Stimulated activated effector memory CD8-positive, alpha-beta T cell treated with anti-CD3 and anti-CD28 coated beads, Interleukin-12 subunit alpha, Interleukin-12 subunit beta, amount 100 ng/mL, for 72 hours (primary cell): ENCODE measurements at regions not wholly inside any gene's neighbourhood (a gene's known extent, or its start where the extent isn't known, plus 50 kb on each side); places are given as distances from the start of the nearest gene placed in this dataset.

Experiments
- ATAC-seq: fragments of 150-1000 bp; cut with Tn5 transposase; 2 replicates; pipeline ENCODE4 v1.10.0; 2021
- DNase-seq, 2 donors: peaks; one replicate each; pipeline ENCODE4 v3.0.0; 2021 to 2022; ENCODE audit warnings: low spot score in 2 of 2
- H3K27ac Mint-ChIP-seq: one replicate; pipeline ENCODE4 v1.8.0; 2022; ENCODE audit warnings: mild to moderate bottlenecking, mixed read lengths
- H3K36me3 Mint-ChIP-seq: one replicate; pipeline ENCODE4 v1.8.0; 2022; ENCODE audit warnings: mild to moderate bottlenecking, mixed read lengths
- H3K4me1 Mint-ChIP-seq: one replicate; pipeline ENCODE4 v1.8.0; 2022; ENCODE audit warnings: mixed read lengths
- H3K4me3 Mint-ChIP-seq: one replicate; pipeline ENCODE4 v1.8.0; 2022; ENCODE audit warnings: mild to moderate bottlenecking, mixed read lengths
- H3K9me3 Mint-ChIP-seq: one replicate; pipeline ENCODE4 v1.8.0; 2022; ENCODE audit warnings: mixed read lengths

GRCh38 chr4:107122736-107123135, 86.6 kb upstream of the DKK2 start:
- no peak for ATAC-seq
- H3K4me3 Mint-ChIP-seq: no peak overlapping the region

GRCh38 chr4:107120661-107121060, 84.5 kb upstream of the DKK2 start:
- no peaks in the 10 kb centered on the region for H3K36me3 Mint-ChIP-seq
- peaks cover 3% of the 10 kb centered on the region for H3K9me3 Mint-ChIP-seq
- DNase-seq: no peak
- no peaks in the 10 kb centered on the region for H3K4me1 Mint-ChIP-seq
- H3K27ac Mint-ChIP-seq: no peak overlapping the region
- H3K4me3 Mint-ChIP-seq: no peak overlapping the region
- no peak for ATAC-seq

More at GRCh38 chr4:107122736-107123135, 86.6 kb upstream of the DKK2 start:
- no peak for DNase-seq
- H3K9me3 Mint-ChIP-seq: peaks cover 12% of the 10 kb centered on the region
- no peak overlapping the region for H3K27ac Mint-ChIP-seq
- no peaks in the 10 kb centered on the region for H3K4me1 Mint-ChIP-seq
- no peaks in the 10 kb centered on the region for H3K36me3 Mint-ChIP-seq

- no peaks in the 10 kb centered on the region for H3K36me3 Mint-ChIP-seq
- H3K4me1 Mint-ChIP-seq: no peaks in the 10 kb centered on the region
- no peaks in the 10 kb centered on the region for H3K9me3 Mint-ChIP-seq
- no peak for ATAC-seq
- no peak overlapping the region for H3K4me3 Mint-ChIP-seq
- H3K27ac Mint-ChIP-seq: no peak overlapping the region
- DNase-seq: no peak
Observed at GRCh38 chr4:107117726-107118125, 81.6 kb upstream of the DKK2 start.

GRCh38 chr4:107115185-107115847, 79.2 kb upstream of the DKK2 start:
- Mint-ChIP-seq H3K36me3 (no peaks in the 10 kb centered on the region), H3K4me1 (no peaks in the 10 kb centered on the region), H3K4me3 (no peak overlapping the region), H3K9me3 (no peaks in the 10 kb centered on the region), H3K27ac (no peak overlapping the region)
- DNase-seq (no peak), ATAC-seq (no peak)

- no peaks in the 10 kb centered on the region for H3K36me3 Mint-ChIP-seq
- DNase-seq: no peak
- no peaks in the 10 kb centered on the region for H3K9me3 Mint-ChIP-seq
- H3K4me1 Mint-ChIP-seq: no peaks in the 10 kb centered on the region
- ATAC-seq: no peak
- H3K27ac Mint-ChIP-seq: no peak overlapping the region
- no peak overlapping the region for H3K4me3 Mint-ChIP-seq
Observed at GRCh38 chr4:107114059-107114458, 77.9 kb upstream of the DKK2 start.

GRCh38 chr4:107098401-107098800, 62.3 kb upstream of the DKK2 start:
- Mint-ChIP-seq H3K4me3 (no peak overlapping the region), H3K36me3 (no peaks in the 10 kb centered on the region), H3K27ac (no peak overlapping the region), H3K4me1 (no peaks in the 10 kb centered on the region), H3K9me3 (peaks cover 7% of the 10 kb centered on the region)
- DNase-seq (no peak), ATAC-seq (no peak)

GRCh38 chr4:107094976-107095375, 58.9 kb upstream of the DKK2 start:
- Mint-ChIP-seq H3K4me3 (no peak overlapping the region), H3K27ac (no peak overlapping the region), H3K9me3 (peaks cover 5% of the 10 kb centered on the region), H3K4me1 (no peaks in the 10 kb centered on the region), H3K36me3 (no peaks in the 10 kb centered on the region)
- DNase-seq (no peak), ATAC-seq (no peak)

GRCh38 chr4:107094332-107094731, 58.2 kb upstream of the DKK2 start:
- ATAC-seq (peak; percentile 88), DNase-seq (no peak)
- Mint-ChIP-seq H3K4me1 (no peaks in the 10 kb centered on the region), H3K4me3 (no peak overlapping the region), H3K9me3 (peaks cover 6% of the 10 kb centered on the region), H3K36me3 (no peaks in the 10 kb centered on the region), H3K27ac (no peak overlapping the region)
